ENCODE measurements at regions not wholly inside any gene's neighbourhood (a gene's known extent, or its start where the extent isn't known, plus 50 kb on each side); places are given as distances from the start of the nearest gene placed in this dataset.

DNA sequence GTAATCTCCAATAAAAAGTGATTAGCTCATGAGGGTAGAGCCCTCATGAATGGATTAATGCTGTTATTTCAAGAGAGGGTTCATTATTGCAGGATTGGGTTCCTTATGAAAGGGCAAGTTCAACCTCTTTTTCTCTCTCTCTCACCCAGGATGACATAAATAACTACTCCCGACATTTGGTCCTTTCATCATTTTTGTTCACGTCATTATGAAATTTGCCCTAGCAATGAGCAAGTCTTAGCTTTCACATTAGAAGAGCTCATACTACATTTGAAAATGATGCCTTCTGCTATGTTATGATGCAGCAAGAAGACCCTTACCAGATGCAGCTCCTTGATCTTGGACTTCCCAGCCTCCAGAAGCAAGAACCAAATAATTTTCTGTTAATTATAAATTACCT lies 152.5 kb downstream of the ICOS start:
- no peak for ATAC-seq
- no peak for DNase-seq
- intact Hi-C loops (cut with micrococcal nuclease): no loop called here

DNA sequence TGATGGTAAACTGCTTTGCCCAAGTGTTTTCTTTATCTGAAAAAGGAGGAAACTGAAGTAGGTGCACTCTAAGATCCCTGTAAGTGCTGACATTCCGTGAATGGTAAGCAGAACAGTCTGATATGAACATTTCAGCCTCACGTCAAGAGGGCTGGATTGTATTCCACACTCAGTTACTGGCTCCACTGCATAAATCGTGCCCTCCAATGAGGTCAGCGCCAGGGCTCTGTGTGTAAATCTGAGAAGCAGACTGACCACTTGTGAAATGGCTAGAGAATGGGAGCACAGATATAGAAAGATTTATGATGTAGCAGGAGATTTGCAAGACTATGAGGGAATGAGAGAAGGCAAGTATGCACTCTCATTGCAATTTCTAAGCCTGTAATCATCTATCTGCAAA lies 153.0 kb downstream of the ICOS start:
- intact Hi-C loops (cut with micrococcal nuclease): no loop called here
- ATAC-seq (no peak), DNase-seq (no peak)

DNA sequence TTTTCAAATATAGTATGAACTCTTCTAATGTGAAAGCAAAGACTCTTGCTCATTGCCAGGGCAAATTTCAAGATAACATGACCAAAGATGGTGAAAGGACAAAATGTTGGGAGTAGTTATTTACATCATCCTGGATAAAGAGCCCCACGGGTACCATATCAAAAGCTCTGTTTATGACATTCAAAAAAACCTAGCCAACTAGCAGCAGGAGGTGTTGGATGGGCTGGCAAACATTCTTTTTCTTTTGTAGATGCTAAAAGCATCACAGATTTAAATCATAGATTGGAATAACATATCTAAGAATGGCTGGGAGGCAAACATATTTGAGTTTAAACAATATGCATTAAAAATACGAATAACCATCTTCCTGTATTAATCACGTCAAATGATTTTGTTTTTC lies 153.5 kb downstream of the ICOS start:
- intact Hi-C loops (cut with micrococcal nuclease): no loop called here
- no peak for ATAC-seq
- no peak for DNase-seq

DNA sequence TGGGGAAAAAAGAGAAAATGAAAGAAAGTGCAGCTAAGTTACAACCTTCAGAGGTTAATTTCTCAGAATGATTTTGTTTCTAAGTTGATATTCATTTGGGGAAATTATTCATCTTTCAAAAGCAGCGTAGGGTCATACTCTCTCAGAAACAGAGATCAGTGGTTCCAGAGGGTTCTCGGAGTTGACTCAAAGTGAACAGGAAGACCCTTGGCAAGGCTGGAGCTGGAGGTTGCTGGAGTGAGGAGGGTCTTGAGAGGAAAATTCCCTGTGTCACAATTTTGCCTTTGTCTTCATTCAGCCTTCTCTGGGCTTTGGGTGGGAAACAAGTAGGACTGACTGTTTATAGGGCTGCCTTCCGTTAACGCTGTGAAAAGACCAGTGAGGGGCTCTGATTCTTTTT lies 168.2 kb downstream of the ICOS start:
- intact Hi-C loops (cut with micrococcal nuclease): loop anchor here (5.0 kb wide), 1 partner anchor 72 kb away; no protein-coding TSS in a partner anchor
- DNase-seq (no peak), ATAC-seq (no peak)

DNA sequence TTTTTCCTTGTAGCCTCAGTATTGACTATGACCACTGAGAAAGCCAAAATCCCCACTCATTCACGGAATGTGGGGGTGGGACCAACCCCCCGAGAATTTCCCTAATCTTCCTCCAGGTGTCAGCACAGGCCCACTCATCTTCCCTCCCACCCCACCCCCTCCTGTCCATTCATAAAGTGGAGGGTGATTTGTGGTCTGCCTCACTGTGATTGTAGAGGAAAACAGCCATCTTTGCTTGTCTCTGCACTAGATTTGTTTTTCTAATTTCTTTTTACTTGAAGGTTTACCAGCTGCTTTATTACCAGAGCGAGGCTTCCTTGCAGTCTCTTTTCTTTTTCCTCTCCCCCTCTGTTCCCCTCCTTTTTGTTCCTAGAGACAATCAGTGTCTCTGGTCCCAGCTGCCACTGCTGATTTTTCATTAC lies 171.8 kb downstream of the ICOS start:
- DNase-seq: no peak
- intact Hi-C loops (cut with micrococcal nuclease): loop anchor here (5.0 kb wide), 1 partner anchor 69 kb away; no protein-coding TSS in a partner anchor
- peak; percentile 69 for ATAC-seq

DNA sequence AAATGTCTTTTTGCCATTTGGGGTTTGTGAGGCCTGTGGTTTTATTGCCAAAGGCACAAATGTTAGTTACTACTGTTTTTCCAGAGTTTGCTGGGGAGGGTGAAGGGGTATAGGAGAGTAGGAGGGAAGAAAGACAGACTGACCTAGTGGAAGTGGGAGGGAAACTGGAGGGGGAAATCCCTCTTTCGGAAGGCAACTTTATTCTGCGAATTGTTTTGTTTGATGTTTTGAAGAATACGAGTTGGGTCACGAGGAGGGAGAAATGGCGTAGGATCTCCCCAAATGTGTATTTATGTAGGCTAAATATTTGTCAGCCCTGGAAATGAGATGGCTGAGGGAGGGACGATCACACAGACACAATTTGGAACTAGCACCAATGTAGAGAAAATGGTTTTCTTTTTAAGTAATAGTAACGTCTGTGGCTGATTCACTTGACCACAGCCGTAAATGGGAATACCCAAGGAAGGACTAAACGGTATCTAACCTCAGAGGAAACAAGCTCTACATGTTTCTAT lies 172.3 kb downstream of the ICOS start:
- no peak for DNase-seq
- intact Hi-C loops (cut with micrococcal nuclease): loop anchor here (5.0 kb wide), 1 partner anchor 68 kb away; no protein-coding TSS in a partner anchor
- peak; percentile 34 for ATAC-seq

DNA sequence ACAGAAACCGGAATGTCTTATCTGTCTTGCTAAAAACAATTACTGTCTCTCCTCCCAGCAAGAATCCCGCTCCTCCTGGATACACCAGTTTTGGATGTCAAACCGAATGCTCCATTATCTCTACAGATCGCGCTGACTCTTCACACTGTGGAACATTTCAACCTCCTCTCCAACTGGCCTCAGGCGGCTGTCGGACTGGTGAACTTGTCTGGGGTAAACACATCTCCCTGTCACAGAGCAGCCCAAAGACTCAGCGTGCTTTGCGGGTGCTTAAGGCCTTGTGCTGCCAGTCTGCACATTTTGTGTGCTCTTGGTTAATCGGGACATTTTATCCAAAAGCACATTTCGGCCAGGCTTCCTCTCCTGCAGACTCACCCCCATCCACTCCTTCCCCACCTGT lies 173.1 kb downstream of the ICOS start:
- DNase-seq: no peak
- ATAC-seq: peak; percentile 40
- intact Hi-C loops (cut with micrococcal nuclease): loop anchor here (5.0 kb wide), 1 partner anchor 68 kb away; no protein-coding TSS in a partner anchor

DNA sequence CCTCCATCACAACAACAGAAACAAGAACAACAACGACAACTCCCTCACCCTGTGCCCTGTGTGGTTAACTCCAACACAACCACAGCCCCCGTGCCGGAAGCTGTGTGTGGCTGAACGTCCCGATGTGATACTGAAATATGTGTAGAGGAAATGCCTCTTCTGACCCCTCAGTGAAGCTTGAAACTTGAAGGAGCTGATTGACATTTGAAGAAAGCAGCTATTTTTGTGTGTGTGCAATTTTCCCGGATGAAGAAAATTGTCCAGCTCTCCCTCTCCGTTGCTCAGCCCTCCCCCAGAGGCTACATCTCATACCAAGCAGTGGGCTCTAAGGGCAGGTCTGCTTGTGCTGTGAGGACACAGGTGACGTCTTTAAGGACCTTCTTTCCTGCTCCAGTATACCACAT lies 173.8 kb downstream of the ICOS start:
- intact Hi-C loops (cut with micrococcal nuclease): no loop called here
- peak; percentile 47 for ATAC-seq
- DNase-seq: no peak

DNA sequence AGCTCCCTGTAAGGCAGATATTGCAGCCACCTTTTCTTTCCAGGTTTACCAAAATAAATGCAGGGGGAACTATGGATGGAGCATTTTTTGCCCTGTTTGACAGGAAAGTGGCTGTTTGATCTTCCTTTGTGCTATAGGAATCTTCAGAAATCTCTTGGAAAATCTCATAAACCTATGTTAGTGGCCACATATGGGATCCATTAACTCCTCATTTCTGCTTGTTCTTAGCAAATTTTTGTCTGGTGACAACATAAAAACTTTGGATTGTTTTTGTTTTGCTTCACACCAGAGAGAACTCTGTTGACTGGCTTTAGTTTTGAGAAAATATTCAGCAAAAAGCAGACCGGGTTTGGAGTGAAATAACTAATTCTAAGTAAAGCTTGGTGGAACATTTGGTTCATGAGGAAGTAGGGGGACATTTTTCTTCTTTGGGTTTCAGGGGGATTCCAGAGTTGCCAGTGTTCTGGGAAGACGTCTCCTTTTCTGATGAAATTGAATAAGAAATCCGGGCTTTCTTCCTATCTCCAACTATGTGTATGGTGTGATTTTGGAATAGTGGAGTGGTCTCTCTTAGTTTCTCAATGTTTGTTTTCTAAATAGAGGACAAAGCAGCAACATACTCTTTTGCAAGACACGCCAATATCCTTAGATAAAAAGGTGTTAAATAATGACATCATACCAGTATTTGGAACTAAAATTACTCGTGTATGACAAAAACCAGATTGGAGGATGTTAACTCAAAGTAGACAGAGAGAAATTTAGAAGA lies 174.4 kb downstream of the ICOS start:
- peak; percentile 37 for ATAC-seq

DNA sequence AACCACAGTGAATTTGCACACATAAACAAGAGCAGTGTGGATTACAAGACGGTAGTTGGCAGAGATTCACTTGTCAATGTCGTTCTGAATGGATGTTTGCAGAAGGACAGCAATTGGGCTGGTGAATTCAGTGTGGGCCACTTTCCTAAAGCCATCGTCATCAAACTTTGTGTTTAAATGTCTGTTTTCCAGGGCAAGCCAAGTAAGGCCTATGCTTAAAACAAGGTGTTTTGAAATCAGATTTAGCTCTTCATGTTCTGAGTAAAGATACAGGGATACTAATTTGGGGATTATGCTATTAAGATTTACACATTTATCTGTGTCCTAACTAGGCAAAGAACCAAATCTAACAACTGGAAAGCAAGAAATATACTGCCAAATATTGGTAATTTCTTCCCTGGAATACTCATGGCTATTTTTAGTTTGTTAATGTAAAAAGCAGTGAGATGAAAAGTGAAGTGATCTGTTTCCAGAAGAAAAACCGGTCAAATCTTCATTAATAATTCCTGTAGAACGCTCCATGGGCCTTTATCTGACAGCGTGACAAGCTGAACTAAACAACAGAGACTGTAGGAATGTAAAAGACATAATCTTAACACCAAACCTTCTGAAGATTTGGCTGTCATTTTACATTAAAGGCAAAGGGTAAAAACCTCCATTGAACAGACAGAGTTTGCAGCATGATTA lies 175.7 kb downstream of the ICOS start:
- ATAC-seq: no peak
- intact Hi-C loops (cut with micrococcal nuclease): no loop called here
- no peak for DNase-seq

More for the DNA sequence above, 174.4 kb downstream of the ICOS start:
- intact Hi-C loops (cut with micrococcal nuclease): no loop called here
- DNase-seq: no peak

DNA sequence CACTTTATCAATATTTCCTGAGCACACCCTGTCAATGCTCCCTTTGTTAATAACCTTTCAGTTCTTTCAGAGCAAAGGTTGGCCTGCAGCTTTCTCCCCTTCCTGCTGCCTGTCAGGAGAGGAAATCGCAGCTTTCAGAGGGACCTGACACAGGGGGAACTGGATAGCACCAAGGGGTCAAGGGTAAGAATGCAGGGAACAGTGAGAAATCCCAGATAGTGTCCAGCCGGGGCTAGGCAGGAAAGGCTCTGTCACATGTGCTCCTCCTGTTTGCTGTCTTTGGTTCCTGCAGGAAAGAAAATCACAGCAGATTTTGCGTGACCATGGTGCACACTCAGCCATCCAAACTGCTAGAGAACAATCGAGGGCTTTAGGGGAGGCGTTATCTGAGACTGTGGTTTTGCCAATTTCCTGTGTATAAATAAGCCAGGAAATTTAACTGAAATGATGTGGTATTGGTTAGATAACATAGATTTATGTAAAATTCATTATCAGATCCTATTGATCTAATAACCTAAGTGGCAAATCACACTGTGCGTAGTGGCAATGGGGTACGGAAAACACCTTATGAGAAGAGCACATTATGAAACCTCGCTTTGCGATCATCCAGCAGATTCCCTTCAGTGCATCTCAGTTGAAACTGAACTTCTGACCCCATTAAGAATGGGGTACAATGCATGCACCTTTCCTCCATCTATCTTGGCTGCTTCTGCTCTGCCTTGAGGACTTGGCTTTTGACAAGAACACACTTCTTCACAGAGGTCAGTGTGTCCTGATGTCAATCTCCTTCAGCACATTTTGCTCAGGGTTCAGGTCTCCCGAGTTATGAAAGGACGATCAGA lies 178.0 kb downstream of the ICOS start:
- DNase-seq (no peak), ATAC-seq (no peak)
- intact Hi-C loops (cut with micrococcal nuclease): no loop called here

DNA sequence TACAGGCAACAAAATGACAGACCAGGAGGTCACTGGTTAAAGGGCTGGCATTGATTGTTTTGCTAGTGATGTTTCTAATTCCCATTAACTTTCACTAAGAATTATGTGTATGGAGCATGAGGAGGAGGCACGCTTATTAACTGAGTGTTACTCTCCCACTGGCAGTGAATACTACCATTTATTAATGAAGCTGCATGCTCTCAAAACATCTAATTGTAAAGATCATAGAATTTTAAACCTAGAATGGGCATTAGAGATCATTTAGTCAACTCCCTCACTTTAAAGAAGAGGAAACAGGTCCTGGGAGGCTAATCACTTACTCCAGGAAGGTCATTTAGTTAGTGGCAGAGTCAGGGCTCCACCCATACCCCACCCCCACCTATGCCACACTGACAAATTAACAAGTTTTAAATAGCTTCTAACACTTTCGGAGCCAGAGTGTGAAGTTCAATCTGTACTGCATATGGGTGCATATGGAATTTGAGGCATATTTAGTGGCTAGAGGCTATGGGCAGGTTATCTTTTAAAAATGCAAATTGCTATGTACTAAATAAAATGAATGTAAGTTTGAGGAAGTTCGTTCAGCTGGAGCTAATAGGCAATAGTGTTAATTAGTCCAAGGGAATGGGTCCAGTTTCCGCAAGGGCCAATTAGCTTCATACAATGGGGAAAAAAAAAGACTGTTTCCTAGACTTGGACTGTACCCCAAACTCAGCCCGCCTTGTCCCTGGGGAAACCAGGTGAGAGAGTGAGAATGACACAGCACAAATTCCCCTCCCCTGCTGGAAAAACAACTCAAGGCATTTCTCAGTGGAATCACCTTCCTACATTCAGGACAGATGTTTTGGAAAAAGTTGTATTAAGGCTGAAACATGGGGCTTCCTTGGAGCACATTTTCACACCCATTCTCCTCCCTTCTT lies 178.8 kb downstream of the ICOS start:
- intact Hi-C loops (cut with micrococcal nuclease): no loop called here
- no peak for DNase-seq
- ATAC-seq: no peak

DNA sequence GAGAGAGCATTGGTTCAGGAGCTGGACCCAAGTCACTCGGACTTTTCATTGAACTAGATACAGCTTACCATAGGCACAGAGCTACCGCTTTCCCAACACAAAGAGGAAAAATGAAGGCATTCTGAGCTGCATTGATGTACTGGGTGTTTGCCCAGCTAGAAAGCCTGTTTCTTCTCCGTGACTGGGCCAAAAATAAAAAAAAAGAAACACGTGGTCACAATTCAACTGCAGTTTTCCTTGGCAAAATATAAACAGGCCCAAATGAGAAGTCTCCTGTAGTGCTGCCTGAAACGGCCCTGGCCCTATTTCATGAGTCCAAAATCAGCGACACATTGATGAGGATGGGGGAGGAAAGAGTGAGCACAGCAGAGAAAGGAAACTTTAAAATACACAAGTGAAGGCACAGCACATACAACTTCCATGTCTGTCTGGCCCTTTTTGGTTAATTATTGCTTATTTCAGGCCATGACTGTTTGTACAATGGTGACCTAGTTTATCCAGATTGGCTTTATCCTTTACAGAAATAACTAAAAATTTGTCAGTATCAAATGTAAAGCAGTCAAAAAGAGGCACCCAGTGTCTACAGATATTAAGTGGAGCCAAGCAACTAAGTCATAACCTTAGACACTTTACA lies 179.7 kb downstream of the ICOS start:
- ATAC-seq (peak; percentile 77), DNase-seq (no peak)
- intact Hi-C loops (cut with micrococcal nuclease): no loop called here

DNA sequence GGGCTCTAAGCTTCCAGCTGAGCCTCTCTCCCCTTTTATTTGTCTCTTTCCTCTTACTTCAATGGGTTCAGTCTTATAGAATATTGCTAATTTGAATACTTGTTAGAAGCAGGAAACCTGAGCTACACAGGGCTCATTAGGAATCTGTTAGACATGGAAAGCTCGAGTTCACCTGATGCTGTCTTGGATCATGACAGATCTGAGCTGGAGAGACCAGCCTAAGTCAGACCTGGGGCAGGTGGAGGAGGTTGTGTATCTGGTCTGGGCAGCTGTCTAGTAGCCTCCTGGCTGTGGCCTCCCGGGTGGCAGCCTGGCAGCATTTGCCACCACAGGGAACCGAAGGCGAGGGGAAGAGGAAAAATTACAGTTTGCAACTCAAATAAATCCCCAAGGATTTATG lies 185.9 kb downstream of the ICOS start:
- intact Hi-C loops (cut with micrococcal nuclease): no loop called here
- no peak for ATAC-seq

DNA sequence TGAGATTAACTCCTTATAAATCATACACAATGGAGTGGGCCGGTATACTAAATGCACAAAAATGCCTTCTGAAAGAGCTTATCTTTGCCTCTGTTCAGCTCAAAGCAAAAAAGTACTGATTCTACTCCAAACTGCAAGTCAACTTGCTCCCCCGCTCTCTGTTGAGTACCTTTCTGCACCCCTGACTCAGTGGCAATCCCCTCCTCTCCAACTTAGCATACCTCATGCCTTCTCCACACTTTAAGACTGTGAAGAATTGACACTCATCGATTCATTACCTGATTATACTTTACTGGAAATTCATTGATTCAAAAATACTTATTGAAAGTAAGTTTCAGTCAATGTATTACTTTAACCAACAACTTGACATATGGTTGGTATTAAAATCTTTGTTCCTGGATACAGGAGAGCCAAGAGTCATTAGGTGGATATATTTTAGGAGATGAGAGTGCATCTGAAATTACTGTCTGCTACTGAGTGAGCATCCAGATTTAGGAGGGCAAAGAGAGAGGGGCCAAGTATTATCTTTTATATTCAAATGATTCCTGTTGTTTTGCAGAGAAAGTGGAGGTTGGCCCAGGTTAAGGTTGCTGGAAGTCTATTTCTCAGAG lies 187.7 kb downstream of the ICOS start:
- DNase-seq: no peak
- intact Hi-C loops (cut with micrococcal nuclease): no loop called here
- no peak for ATAC-seq

More for the DNA sequence above, 185.9 kb downstream of the ICOS start:
- no peak for DNase-seq

DNA sequence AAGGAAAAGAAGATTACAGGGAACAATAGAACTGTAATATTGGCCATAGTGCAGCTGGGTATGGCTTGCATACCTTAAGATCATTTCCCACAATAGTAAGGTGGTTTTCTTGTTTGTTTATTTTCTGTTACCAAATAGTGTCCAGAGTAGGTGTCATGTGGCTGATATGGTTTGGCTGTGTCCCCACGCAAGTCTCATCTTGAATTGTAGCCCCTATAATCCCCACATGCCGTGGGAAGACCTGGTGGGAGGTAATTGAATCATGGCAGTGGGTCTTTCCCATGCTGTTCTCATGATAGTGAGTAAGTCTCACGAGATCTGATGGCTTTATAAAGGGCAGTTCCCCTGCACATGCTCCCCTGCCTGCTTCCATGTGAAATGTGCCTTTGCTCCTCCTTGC lies 190.1 kb downstream of the ICOS start:
- no peak for ATAC-seq

DNA sequence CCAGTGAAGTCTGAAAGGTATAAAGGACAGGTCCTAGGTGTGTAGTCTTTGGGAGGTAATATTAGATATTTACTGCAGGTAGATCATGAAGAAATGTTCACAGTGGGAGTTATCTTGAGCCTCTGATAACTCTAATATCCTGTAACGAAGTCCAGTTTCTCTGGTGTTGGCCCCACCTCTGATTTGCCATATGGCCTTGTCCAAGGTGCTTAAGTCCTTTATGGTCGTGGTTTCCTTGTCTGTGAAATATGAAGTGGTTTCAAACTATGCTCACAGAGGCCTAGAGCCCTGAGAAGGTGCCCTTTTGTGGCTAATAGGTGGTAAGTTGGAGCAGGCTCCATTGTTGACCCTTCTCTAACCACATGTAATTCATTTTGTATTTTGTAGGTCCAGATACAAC lies 190.7 kb downstream of the ICOS start:
- DNase-seq (no peak), ATAC-seq (no peak)
- intact Hi-C loops (cut with micrococcal nuclease): no loop called here

More for the DNA sequence above, 190.1 kb downstream of the ICOS start:
- intact Hi-C loops (cut with micrococcal nuclease): no loop called here
- DNase-seq: no peak

All from left ventricle myocardium superior (tissue), 1 donor.